Panc1 (cell line): ENCODE measurements at regions not wholly inside any gene's neighbourhood (a gene's known extent, or its start where the extent isn't known, plus 50 kb on each side); places are given as distances from the start of the nearest gene placed in this dataset.

ENCODE experiments used
- POLR2AphosphoS5 ChIP-seq: IDR thresholded peaks from 2 replicates; pipeline ENCODE4 v1.6.1; 2012; ENCODE audit warnings: mild to moderate bottlenecking, low read depth, low read length, moderate library complexity
- TCF7L2 ChIP-seq: IDR thresholded peaks from 2 replicates; pipeline ENCODE4 v1.6.1; 2011; ENCODE audit warnings: mild to moderate bottlenecking, low read depth, low read length, inconsistent platforms
- TF ChIP-seq, protein P1 (sequence below): fragments of 450-650 bp; IDR thresholded peaks from 2 replicates; pipeline ENCODE4 v1.5.1; 2017; ENCODE audit warnings: mild to moderate bottlenecking
- TF ChIP-seq, protein P2 (sequence below), 2 experiments: IDR thresholded peaks; 2 replicates each; pipeline ENCODE4 v1.6.1; 2011 to 2012; ENCODE audit warnings: low read depth in 2 of 2, control low read depth in 1 of 2, low read length in 1 of 2, mild to moderate bottlenecking in 1 of 2, moderate library complexity in 1 of 2; ENCODE audit not compliant: insufficient read depth in 1 of 2

DNA sequence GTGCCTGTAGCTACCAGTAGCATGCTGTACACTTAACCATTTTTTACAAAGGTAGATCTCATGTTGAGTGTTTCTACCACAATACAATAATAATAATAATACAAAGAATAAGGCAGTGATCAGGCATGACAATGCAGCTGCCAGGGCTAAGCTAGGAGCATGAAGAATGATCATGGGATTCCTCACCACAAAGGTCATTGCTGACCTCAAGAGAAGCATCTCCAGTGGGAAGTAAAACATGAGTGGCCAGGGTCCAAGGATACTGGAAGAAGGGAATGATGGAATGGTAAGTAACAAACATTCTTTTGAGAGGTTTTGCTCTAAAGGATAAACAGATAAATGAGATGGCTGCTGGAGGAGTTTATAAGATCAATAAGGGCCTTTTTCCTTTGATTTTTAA is 591.1 kb downstream of the TNS3 start:
- TF ChIP-seq, protein P1, sequence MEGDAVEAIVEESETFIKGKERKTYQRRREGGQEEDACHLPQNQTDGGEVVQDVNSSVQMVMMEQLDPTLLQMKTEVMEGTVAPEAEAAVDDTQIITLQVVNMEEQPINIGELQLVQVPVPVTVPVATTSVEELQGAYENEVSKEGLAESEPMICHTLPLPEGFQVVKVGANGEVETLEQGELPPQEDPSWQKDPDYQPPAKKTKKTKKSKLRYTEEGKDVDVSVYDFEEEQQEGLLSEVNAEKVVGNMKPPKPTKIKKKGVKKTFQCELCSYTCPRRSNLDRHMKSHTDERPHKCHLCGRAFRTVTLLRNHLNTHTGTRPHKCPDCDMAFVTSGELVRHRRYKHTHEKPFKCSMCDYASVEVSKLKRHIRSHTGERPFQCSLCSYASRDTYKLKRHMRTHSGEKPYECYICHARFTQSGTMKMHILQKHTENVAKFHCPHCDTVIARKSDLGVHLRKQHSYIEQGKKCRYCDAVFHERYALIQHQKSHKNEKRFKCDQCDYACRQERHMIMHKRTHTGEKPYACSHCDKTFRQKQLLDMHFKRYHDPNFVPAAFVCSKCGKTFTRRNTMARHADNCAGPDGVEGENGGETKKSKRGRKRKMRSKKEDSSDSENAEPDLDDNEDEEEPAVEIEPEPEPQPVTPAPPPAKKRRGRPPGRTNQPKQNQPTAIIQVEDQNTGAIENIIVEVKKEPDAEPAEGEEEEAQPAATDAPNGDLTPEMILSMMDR: no peak
- TF ChIP-seq POLR2AphosphoS5: no peak
- TF ChIP-seq TCF7L2: no peak
- TF ChIP-seq, protein P2, sequence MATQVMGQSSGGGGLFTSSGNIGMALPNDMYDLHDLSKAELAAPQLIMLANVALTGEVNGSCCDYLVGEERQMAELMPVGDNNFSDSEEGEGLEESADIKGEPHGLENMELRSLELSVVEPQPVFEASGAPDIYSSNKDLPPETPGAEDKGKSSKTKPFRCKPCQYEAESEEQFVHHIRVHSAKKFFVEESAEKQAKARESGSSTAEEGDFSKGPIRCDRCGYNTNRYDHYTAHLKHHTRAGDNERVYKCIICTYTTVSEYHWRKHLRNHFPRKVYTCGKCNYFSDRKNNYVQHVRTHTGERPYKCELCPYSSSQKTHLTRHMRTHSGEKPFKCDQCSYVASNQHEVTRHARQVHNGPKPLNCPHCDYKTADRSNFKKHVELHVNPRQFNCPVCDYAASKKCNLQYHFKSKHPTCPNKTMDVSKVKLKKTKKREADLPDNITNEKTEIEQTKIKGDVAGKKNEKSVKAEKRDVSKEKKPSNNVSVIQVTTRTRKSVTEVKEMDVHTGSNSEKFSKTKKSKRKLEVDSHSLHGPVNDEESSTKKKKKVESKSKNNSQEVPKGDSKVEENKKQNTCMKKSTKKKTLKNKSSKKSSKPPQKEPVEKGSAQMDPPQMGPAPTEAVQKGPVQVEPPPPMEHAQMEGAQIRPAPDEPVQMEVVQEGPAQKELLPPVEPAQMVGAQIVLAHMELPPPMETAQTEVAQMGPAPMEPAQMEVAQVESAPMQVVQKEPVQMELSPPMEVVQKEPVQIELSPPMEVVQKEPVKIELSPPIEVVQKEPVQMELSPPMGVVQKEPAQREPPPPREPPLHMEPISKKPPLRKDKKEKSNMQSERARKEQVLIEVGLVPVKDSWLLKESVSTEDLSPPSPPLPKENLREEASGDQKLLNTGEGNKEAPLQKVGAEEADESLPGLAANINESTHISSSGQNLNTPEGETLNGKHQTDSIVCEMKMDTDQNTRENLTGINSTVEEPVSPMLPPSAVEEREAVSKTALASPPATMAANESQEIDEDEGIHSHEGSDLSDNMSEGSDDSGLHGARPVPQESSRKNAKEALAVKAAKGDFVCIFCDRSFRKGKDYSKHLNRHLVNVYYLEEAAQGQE (IDR thresholded peaks at IDR 0.05; ENCODE audit: insufficient read depth in 1 of 2, low read depth in 2 of 2, low read length in 1 of 2): no peak
